ENCODE measurements at regions not wholly inside any gene's neighbourhood (a gene's known extent, or its start where the extent isn't known, plus 50 kb on each side); places are given as distances from the start of the nearest gene placed in this dataset.

- Histone ChIP-seq H3K4me3 (replicated peaks in 1 of 3; ENCODE audit: insufficient read depth in 1 of 3, low read depth in 2 of 3, low read length in 3 of 3) (no peak overlapping the region), H4K20me1 (ENCODE audit: insufficient read depth, low read length) (no peaks in the 10 kb centered on the region), H2AFZ (ENCODE audit: low read length) (no peak overlapping the region), H3K79me2 (ENCODE audit: insufficient read depth, low read length) (no peaks in the 10 kb centered on the region), H3K36me3 (replicated peaks in 1 of 2; ENCODE audit: control insufficient read depth in 1 of 2, insufficient read depth in 2 of 2, low read length in 2 of 2) (no peaks in the 10 kb centered on the region), H3K9ac (ENCODE audit: insufficient read depth, low read depth, low read length) (no peak overlapping the region), H3K4me1 (ENCODE audit: insufficient read depth, low read length) (no peaks in the 10 kb centered on the region), H3K27me3 (ENCODE audit: control insufficient read depth in 1 of 2, insufficient read depth in 2 of 2, low read length in 2 of 2) (no peaks in the 10 kb centered on the region), H3K27ac (ENCODE audit: extremely low read length, insufficient read depth, low read length) (no peak overlapping the region), H3K4me2 (ENCODE audit: low read depth, low read length) (no peak overlapping the region), H3K9me3 (ENCODE audit: low read length) (no peaks in the 10 kb centered on the region)
- in situ Hi-C loops (cut with HindIII; ENCODE audit: extremely low pct_ligation_motif_present, low pct_unique_long_range_greater_than_20kb) (no loop called here), intact Hi-C loops (cut with micrococcal nuclease; ENCODE audit: unreplicated experiment) (no loop called here)
- POLR2A ChIA-PET, result no interaction called here
- no peak for ATAC-seq
- FAIRE-seq, result no peak
- 43% methylated on average over 3 of the region's 3 CpGs for WGBS (ENCODE audit: low lambda C conversion rate)
- TF ChIP-seq PCBP2 (optimal IDR thresholded peaks at IDR 0.05; ENCODE audit: low read depth, low read length, poor library complexity, severe bottlenecking), result no peak
- no peak for TF ChIP-seq POLR2A (IDR thresholded peaks at IDR 0.05; ENCODE audit: insufficient read depth in 1 of 2, low read depth in 2 of 2, low read length in 2 of 2)
- TF ChIP-seq KDM3A (CRISPR knock-in tag; IDR thresholded peaks at IDR 0.05; ENCODE audit: low read depth), result no peak
- no peak for TF ChIP-seq RBFOX2 (IDR thresholded peaks at IDR 0.05; ENCODE audit: low read depth, low read length)
- no peak for TF ChIP-seq NFATC3 (CRISPR knock-in tag; IDR thresholded peaks at IDR 0.05)
- TF ChIP-seq, protein P1, sequence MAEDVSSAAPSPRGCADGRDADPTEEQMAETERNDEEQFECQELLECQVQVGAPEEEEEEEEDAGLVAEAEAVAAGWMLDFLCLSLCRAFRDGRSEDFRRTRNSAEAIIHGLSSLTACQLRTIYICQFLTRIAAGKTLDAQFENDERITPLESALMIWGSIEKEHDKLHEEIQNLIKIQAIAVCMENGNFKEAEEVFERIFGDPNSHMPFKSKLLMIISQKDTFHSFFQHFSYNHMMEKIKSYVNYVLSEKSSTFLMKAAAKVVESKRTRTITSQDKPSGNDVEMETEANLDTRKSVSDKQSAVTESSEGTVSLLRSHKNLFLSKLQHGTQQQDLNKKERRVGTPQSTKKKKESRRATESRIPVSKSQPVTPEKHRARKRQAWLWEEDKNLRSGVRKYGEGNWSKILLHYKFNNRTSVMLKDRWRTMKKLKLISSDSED (CRISPR knock-in tag; IDR thresholded peaks at IDR 0.05), result no peak
- no peak for TF ChIP-seq HIVEP1 (CRISPR knock-in tag; IDR thresholded peaks at IDR 0.05)
- no peak for TF ChIP-seq SALL2 (CRISPR knock-in tag; IDR thresholded peaks at IDR 0.05)
- TF ChIP-seq ETV6 (CRISPR knock-in tag; conservative IDR thresholded peaks at IDR 0.05), result no peak
- TF ChIP-seq ARID2 (CRISPR knock-in tag; IDR thresholded peaks at IDR 0.05; ENCODE audit: borderline replicate concordance), result no peak
- TF ChIP-seq ZFP36 (IDR thresholded peaks at IDR 0.05; ENCODE audit: borderline replicate concordance, low read depth, low read length, partially characterized antibody), result no peak
- TF ChIP-seq FOXJ3 (CRISPR knock-in tag; IDR thresholded peaks at IDR 0.05; ENCODE audit: borderline replicate concordance), result no peak
- no peak for TF ChIP-seq SIX1 (CRISPR knock-in tag; IDR thresholded peaks at IDR 0.05; ENCODE audit: borderline replicate concordance)
- CTCF ChIA-PET (ENCODE audit: low intra/inter-chr PET ratio, low total read pairs), result no interaction called here
- DNase-seq (ENCODE audit: low spot score), result no peak
- no TSS peak for BruUV-seq (replicated peaks)
These were observed 299.1 kb upstream of the MTNR1B start for GRCh38 chr11:92670308-92670890.
